ENCODE measurements at regions not wholly inside any gene's neighbourhood (a gene's known extent, or its start where the extent isn't known, plus 50 kb on each side); places are given as distances from the start of the nearest gene placed in this dataset.

GRCh38 chr5:167673942-167674341 lies 617.5 kb upstream of the WWC1 start:
- no peak for DNase-seq

GRCh38 chr5:167678481-167678880 lies 613.0 kb upstream of the WWC1 start:
- no peak for DNase-seq

- no peak for DNase-seq
These were observed 607.2 kb upstream of the WWC1 start for GRCh38 chr5:167684251-167684650.

- DNase-seq, result no peak
These were observed 602.9 kb upstream of the WWC1 start for GRCh38 chr5:167688341-167689130.

GRCh38 chr5:167694325-167695147 lies 596.9 kb upstream of the WWC1 start:
- no peak for DNase-seq

GRCh38 chr5:167696558-167697314 lies 594.7 kb upstream of the WWC1 start:
- DNase-seq, result no peak

- DNase-seq, result no peak
These were observed 592.0 kb upstream of the WWC1 start for GRCh38 chr5:167699432-167699831.

GRCh38 chr5:167701051-167701450 lies 590.4 kb upstream of the WWC1 start:
- DNase-seq, result no peak

- no peak for DNase-seq
These were observed 589.4 kb upstream of the WWC1 start for GRCh38 chr5:167702014-167702413.

- DNase-seq, result no peak
These were observed 583.0 kb upstream of the WWC1 start for GRCh38 chr5:167708449-167708848.

GRCh38 chr5:167709625-167710024 lies 581.8 kb upstream of the WWC1 start:
- DNase-seq, result no peak

- no peak for DNase-seq
These were observed 580.9 kb upstream of the WWC1 start for GRCh38 chr5:167710444-167711073.

GRCh38 chr5:167712986-167713585 lies 578.4 kb upstream of the WWC1 start:
- DNase-seq, result no peak

GRCh38 chr5:167713896-167714295 lies 577.5 kb upstream of the WWC1 start:
- no peak for DNase-seq

- DNase-seq, result no peak
These were observed 575.2 kb upstream of the WWC1 start for GRCh38 chr5:167716126-167716775.

- DNase-seq, result no peak
These were observed 571.2 kb upstream of the WWC1 start for GRCh38 chr5:167720259-167720658.

- DNase-seq, result no peak
These were observed 570.7 kb upstream of the WWC1 start for GRCh38 chr5:167720676-167721260.

GRCh38 chr5:167721926-167722440 lies 569.5 kb upstream of the WWC1 start:
- DNase-seq, result no peak

- DNase-seq, result peak; percentile 75
These were observed 568.1 kb upstream of the WWC1 start for GRCh38 chr5:167723254-167723871.

GRCh38 chr5:167725264-167725663 lies 566.2 kb upstream of the WWC1 start:
- DNase-seq, result no peak

- no peak for DNase-seq
These were observed 565.7 kb upstream of the WWC1 start for GRCh38 chr5:167725741-167726140.

Measured in right hindlimb (tissue), 1 donor.